DMS153 treated with DMSO at 0.1 percent for 48 hours (cell line): ENCODE measurements at regions not wholly inside any gene's neighbourhood (a gene's known extent, or its start where the extent isn't known, plus 50 kb on each side); places are given as distances from the start of the nearest gene placed in this dataset.
"Not testable (repeated sequence)": the region's sequence is repeated elsewhere in the genome, so short reads cannot be mapped to it uniquely, and the experiment has no call there.

Experiments
- DNase-seq: peaks from one replicate; lab custom pipeline; 2025; ENCODE audit not compliant: unreplicated experiment; lab: John Stamatoyannopoulos, UW

DNA sequence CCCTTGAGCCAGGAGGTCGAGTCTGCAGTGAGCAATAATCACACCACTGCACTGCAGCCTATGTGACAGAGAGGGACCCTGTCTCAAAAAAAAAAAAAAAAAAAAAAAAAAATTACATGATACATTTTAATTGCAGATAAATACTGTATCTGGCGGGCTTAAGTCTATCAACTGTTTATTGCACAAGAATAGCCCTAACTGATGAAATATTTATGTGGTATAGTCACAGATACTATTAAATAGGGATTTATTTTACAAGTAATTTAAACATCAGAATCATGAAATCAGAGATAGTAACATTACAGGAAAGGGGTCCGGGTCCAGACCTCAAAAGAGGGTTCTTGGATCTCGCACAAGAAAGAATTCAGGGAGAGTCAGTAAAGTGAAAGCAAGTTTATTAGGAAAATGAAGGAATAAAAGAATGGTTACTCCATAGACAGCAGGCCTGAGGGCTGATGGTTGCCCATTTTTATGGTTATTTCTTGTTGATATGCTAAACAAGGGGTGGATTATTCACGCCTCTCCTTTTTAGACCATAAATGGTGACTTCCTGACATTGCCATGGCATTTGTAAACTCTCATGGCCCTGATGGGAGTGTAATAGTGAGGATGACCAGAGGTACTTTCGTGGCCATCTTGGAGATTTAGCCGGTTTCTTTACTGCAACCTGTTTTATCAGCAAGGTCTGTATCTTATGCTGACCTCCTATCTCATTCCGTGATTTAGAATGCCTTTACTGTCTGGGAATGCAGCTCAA, 166.6 kb downstream of the PMAIP1 start:
- DNase-seq, result no peak

DNA sequence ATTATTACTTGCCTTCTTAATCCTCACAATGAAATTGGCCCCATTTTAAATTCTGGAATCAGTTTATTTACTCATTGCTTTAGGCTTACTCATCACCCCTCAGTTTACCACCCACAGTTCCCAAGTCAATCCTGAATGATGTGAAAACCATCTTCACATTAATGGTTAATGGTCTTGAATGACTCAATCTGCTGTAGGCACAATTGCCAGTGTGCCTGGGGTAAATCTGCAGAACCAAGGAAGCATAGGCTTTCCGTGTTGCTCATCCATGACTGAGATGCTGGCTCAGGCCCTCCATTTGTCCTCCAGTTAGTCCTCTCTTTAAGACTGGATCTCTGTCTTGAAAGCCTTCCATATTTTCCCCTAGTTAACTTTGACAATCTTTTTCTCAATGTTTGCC, 164.5 kb downstream of the PMAIP1 start:
- DNase-seq, result no peak

DNA sequence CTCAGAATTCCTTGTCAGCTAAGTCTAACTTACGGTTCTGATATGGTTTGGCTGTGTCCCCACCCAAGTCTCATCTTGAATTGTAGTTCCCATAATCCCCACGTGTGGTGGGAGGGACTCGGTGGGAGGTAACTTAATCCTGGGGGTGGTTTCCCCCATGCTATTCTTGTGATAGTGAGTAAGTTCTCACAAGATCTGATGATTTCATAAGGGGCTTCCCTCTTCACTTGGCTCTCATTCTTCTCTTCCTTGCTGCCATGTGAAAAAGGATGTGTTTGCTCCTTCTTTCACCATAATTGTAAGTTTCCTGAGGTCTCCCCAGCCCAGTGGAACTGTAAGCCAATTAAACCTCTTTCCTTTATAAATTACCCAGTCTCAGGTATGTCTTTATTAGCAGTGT, 163.0 kb downstream of the PMAIP1 start:
- not testable (repeated sequence) for DNase-seq

DNA sequence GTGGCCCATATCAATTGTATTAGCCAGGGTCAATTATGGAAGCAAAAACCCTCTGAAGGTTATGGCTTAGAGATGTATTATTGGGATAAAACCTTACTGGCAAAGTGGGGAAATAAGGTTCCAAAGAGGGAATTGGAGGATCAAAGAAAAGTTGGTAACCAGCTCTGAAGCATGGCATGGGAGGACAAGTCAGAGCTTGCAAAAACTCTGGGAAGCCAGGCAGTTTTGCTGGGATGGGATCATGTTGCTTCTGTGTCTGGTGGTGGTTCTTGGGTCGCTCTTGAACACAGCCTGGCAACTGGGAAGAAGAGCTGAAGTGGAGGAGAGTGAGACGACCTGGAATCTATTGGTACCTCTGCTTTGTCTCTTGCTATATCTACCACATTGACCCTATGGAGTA, 162.6 kb downstream of the PMAIP1 start:
- DNase-seq, result no peak

DNA sequence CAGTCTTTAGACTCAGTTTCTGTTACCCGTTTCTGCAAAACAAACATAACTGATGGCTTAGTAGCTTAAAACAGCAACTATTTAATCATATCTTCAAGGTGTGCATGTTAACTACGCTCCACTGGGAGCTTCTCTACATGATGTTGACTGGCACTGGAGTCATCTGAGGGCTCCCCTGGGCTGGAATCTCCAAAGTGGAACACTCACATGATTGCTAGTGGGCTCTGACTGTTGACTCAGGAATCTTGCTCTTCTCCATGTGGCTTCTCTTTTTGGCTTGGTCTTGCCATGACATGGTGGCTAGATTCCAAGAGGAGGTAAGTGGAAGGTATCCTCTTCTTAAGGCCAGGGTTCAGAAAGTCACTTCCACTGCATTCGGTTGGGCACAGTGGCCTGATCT, 160.8 kb downstream of the PMAIP1 start:
- no peak for DNase-seq

DNA sequence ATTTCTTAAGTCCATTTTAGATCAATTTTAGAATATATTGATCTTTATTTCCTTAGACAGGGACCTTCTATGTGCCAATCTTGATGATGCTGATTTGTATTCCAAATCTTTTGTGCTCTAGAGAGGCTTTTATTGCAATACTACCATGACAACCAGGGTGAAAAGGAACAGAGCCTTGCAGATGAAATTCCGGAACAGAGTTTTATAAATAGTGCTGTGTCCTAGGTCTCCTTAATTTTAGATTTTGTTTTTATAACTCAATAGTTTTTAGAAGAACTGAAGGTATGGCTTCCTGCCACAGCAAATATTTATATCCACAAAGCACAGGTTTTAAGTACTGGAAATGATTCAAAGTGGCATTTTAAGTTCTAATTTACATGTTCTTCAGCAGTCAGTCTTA, 160.2 kb downstream of the PMAIP1 start:
- no peak for DNase-seq

DNA sequence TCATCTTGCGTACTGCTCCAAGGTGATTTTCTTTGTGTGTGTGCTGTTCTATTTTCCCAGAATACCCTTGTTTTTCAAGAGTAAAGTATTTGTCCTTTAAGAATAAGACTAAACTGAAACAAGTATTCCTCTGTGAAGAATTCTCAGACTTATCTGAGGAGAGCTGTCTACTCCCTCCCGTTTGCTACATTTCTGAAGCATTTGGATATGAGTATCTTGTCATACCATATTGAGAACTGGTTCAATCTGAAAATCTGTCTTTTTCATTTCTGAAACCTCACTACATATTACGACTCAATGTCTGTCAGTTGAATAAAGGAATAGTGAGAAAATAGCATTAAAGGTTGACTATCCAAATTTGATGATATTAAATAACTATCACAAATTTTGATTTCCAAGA, 159.4 kb downstream of the PMAIP1 start:
- DNase-seq, result no peak

DNA sequence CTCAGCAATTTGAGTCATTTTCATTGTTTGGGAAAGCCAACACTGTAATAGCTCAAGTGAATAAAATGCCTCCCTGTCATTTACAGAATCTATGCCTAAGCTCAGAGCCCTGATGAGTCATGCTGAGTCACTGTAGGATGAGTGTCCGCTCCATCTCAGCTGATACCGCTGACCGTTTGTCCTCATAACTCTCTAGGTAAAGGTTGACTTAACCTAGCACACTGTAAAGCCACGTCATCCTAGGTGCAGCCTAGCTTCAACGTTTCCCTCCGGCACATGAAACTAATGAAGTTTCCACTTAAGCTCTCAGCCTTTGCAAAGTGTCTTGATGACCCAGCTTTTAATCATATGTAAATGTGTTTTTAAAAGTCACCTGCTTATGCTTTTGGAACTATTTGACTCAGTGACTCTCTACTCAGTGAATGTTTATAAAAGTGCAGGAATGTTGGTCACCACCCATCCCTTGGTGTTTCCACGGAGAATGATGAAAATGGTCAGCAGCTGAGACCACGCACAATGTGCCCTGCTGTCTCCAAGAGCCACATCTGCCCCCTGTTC, 154.0 kb downstream of the PMAIP1 start:
- no peak for DNase-seq

DNA sequence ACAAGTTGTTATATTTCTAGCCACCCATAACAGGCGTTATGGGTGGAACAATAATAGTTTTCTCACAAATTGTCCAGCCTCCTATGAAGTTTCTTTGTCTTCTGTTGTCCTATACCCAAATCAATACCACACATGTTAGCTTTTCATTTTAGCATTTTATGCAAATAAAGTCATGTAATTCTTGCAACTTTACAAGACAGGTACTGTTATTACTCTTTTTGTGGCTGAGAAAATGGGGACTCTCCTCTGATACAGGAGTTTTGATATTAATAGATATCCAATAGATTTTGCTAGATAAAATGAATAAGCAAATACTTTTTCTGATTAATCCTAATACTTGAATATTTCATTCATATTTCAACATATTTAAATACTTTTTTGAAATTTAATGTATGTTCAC, 151.0 kb downstream of the PMAIP1 start:
- DNase-seq, result no peak

DNA sequence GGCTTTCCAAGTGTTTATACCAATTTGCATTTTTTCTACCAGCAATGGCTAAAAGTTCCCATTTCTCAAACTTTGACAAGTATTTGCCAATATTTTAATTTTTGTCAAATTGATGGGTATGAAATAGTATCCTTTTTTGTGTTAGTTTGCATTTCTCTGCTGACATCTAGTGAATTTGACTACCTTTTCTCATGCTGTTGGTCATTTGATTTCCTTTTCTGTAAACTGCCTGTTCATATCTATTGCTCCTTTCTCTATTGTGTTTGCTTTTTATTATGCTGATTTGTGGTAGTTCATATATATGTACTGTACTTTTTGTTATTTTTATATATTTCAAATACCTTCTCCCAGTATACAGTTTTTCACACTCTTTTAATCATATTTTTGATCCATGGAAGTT, 149.4 kb downstream of the PMAIP1 start:
- no peak for DNase-seq

DNA sequence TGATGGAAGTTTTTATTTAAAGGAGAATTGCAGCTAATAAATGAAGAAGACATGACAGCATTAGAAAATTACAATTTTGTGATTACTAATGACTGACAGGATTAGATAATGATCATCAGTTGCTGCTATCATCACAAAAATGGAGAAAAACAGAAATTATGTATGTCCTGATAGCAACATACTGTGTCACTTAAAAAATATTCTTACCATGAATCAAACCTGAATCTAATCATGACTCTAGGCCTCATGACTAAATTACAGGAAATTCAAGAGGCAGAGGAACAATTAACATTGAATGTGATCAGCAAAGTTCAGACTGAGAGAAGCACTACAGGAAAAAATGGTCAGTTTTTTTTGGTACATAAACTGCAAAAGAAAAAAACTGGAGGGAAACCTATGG, 147.8 kb downstream of the PMAIP1 start:
- DNase-seq, result no peak

DNA sequence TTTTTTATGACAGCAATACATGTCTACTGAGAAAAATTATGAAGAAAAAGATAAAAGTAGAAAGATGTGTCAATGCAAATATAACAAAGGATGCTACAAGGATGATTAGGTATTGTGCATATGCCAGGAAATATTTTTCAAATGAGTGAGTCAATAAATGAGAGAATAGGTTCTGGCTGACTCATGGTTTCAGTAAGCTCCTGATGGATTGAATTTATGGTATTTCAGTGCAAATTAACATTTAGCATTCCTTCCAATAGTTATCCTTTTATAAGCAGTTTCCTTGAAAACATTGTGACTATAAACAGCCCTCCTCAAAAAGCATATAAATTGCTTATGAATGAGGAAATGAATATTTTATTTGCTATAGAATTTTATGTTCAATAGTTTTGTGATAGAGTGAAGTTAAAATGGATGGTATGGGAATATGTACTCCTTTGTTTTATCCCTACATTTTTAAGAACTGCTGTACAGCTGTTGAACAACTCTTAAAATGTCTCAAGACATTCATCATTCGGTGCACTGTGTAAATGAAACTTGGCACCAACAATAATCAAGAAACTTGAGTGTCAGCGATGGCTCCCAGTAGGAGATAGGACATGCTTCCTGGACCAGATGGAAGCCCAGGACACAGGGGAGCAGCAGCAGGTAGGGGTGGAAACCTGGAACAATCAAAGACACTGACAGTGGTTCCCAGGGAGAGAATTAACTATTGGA, 144.7 kb downstream of the PMAIP1 start:
- DNase-seq, result no peak

DNA sequence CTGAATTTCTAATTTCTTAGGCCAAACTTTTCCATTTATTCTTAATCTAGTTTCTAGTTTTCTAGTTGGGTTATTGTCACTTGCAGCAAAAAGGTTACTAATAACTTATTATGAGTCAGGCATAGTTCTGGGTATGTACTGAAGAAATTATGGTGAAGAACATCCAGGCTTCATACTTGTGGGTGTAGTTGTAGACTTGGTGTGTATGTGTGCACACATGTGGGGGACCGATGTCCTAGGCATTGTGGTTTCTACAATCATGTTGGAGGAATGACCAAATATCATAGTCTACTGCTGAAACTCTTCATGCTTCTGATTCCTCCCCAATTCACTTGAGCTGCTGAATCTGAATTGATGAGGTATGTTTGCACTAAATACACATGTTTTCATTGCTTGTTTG, 141.2 kb downstream of the PMAIP1 start:
- no peak for DNase-seq

DNA sequence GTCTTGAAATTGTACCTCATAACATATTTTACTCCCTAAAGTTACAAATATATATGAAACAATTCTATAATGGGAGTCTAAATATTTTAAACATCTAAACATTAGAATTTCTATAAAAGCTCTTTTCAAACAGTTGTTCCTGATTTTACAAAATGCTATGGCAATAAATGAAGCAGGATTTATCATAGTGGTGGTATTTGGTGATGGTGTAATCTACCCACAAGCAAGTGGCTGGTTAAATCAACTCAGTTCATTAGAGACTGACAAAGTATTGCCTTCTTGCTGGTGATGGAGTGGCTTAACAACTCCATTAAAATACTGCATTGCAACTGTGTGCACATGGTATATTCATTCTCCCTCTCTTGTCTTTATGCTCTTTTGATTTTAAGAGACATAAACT, 138.9 kb downstream of the PMAIP1 start:
- DNase-seq, result no peak

DNA sequence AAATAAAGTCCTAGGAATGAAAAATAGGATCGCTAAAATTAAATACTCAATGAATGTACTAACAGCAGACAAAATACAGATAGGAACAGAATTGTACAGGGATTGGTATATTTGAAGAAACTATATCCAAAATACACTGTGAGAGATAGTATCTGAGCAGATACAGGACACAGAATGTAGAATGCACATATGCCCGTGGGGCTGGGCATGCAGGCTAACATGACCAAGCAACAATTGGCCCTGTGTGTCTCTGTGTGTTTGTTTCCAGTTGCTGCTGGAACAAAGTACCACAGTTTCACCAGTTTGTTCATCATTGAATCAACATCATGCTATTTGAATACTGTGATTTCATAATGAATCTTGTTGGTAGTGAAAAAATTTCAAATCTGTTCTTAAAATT, 127.6 kb downstream of the PMAIP1 start:
- no peak for DNase-seq

DNA sequence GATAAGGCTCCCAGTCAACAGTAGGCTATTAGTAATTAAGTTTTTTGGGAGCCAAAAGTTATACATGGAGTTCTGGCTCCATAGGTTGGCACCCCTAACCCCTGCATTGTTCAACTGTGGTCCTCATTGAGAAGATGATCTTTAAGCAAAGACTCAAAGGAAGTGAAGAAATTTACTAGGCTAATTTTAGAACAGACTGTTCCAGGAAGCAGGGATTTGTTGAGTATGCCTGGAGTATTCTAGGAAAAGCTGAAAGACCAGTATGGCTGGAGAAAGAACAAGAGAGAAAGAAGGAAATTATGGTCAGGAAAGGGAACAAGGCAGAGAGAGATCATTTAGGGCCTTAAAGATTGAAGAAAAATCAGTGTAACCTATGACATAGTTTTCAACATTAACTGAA, 125.1 kb downstream of the PMAIP1 start:
- no peak for DNase-seq

DNA sequence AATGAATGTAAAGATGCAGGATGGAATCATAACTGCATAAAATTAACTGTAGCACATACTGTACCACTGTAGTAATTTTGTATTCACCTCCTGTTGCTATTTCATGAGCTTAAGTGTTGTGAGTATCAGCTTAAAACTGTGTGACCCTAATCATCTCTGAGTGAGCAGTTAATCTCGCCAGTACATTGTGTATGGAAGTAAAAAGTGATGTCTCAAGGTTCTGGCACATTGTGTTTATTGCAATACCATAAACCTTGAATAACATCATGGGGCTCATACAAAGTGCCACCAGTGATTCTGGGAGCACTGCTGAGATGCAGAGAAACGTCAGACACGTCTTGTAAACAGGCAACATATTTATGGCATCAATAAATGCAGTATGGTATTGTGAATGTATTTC, 124.5 kb downstream of the PMAIP1 start:
- no peak for DNase-seq

DNA sequence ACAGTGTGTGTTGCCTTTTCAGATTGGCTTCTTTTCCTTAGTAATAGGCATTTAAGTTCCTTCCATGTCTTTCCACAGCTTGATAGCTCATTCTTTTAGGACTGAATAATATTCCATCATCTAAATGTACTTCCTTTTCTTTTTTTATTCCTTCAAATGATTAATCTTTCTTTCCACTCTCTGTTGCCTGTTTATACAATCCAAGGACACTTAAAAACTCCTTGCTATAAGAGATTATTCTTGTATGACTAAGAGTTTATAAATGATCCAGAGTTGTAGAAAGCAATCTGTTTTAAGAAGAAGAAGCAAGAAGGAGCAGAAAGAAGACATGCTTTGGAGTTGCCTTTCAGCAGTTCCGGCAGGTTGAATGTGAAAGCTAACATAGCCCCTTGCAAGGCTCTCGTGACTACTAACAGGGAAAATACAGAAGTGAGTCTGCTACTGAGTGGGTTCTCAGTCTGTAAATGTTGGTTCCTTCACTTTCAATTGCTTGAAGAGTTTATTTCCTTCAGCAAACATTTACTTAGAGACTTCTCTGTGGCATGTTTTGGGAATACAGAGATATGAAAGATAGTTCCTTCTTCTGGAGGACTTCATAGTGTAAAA, 123.0 kb downstream of the PMAIP1 start:
- no peak for DNase-seq

DNA sequence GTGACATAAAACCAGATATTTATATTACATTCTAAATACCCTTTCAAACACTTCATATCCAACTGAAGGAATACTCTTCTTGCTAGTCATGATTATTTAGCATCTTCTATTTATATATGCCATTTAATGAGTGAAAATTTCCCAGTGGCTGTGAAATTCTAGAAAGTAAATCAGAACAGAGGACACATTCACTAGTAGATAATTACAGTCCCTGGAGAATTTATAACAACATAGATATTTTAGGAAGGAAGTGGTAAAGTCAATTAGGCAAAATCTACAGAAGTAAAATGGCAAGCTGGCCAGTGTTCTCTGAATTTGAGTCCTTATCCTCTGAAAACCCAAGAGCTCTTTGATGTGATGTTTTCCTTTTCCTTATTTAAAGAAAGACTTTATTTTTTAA, 121.8 kb downstream of the PMAIP1 start:
- no peak for DNase-seq

DNA sequence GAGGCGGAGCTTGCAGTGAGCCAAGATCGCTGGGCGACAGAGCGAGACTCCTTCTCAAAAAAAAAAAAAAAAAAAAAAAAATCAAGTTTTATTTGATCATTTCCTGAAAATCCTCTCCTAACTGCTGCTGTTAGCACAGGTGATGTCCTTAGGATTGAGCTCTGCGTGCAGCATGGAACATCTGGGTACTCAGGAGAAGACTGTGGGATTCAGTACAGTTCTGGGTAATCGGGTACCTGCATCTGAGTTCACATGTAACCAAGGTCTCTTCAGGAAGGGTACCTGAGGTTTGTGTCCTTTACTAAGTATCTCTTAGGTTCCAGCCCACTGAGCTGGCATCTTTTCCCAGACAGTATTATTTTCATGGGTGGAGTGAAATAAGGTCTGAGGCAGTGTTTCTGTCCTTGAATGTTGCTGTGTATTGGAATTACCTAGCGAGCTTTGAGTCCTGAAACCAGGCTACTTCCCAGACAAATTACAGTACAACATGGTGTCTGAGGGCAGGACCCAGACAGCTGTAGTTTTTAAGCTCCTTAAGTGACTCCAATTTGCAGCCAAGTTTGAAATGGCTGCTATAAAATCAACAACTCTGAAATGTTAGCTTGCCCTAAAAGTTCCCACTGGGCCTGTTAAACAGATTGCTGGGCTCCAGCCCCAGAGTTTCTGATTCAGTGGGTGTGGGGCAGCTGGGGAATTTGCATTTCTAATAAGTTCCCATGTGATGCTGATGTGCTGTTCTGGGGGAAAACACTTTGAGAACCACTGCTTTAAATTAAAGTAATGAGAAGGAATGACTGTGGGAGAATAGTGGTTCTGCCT, 120.5 kb downstream of the PMAIP1 start:
- no peak for DNase-seq

DNA sequence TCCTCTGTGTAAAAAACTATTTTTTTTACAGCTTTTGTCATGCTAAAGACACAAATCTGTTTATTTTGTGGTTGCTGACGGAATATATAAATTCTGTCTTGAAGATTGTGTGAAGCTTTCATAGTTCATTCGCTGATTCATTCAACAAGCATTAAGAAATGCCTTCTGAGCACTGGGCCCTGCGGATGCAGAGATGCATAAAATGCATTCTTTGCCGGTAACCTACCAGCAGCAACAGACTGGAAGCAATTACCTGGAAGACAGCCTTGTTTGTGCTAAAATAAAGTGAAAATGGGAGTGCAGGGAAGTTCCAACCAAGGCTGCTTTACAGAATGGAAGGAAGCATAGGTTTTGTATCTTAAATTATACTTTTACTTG, 119.7 kb downstream of the PMAIP1 start:
- no peak for DNase-seq
